CD14-positive monocyte (primary cell): ENCODE measurements at regions not wholly inside any gene's neighbourhood (a gene's known extent, or its start where the extent isn't known, plus 50 kb on each side); places are given as distances from the start of the nearest gene placed in this dataset.

Experiments used
- DNase-seq, 3 donors: peaks; one replicate each; pipeline ENCODE4 v3.0.0-alpha.2; 2011 to 2022
- H2AFZ ChIP-seq: 2 replicates; pipeline ENCODE4 v1.6.0; 2012; ENCODE audit warnings: mild to moderate bottlenecking, low read depth, low read length, inconsistent platforms; ENCODE audit not compliant: insufficient read depth, poor library complexity, severe bottlenecking
- H3K27ac ChIP-seq, 2 donors: 1 replicate in 1 of 2; 2 replicates in 1 of 2; pipeline ENCODE4 v1.5.1; 2012 to 2013; ENCODE audit warnings: low read length in 2 of 2, control low read depth in 1 of 2, inconsistent platforms in 1 of 2, low read depth in 1 of 2, mild to moderate bottlenecking in 1 of 2
- H3K27me3 ChIP-seq, 2 donors: one replicate each; pipeline versions ENCODE4 v1.6.0 to v1.6.1; 2011 to 2013; ENCODE audit warnings: low read length in 2 of 2; ENCODE audit not compliant: control insufficient read depth in 2 of 2, insufficient read depth in 2 of 2
- H3K36me3 ChIP-seq, 2 donors: replicated peaks in 1 of 2; 1 replicate in 1 of 2; 2 replicates in 1 of 2; pipeline versions ENCODE4 v1.5.1 to v1.6.1; 2012 to 2013; ENCODE audit warnings: low read length in 2 of 2, control low read depth in 1 of 2, inconsistent platforms in 1 of 2, mild to moderate bottlenecking in 1 of 2; ENCODE audit not compliant: insufficient read depth in 2 of 2, control insufficient read depth in 1 of 2
- H3K4me1 ChIP-seq, 2 donors: 1 replicate in 1 of 2; 2 replicates in 1 of 2; pipeline versions ENCODE4 v1.5.1 to v1.6.1; 2012 to 2013; ENCODE audit warnings: low read length in 2 of 2, control low read depth in 1 of 2, inconsistent platforms in 1 of 2, mild to moderate bottlenecking in 1 of 2, moderate library complexity in 1 of 2; ENCODE audit not compliant: insufficient read depth in 2 of 2, control insufficient read depth in 1 of 2
- H3K4me2 ChIP-seq: replicated peaks from 2 replicates; pipeline ENCODE3; 2012; ENCODE audit warnings: low read length, moderate library complexity, mild to moderate bottlenecking; ENCODE audit not compliant: poor library complexity, severe bottlenecking; ENCODE audit errors: extremely low read depth
- H3K4me3 ChIP-seq, 3 experiments: fragments of 200-600 bp in 1 of 3; sonication (generic) in 1 of 3; replicated peaks in 1 of 3; 1 replicate in 2 of 3; 2 replicates in 1 of 3; pipeline ENCODE4 v1.5.1; 2011 to 2013; ENCODE audit warnings: low read length in 3 of 3, mild to moderate bottlenecking in 3 of 3, control low read depth in 2 of 3, low read depth in 2 of 3, inconsistent platforms in 1 of 3, moderate library complexity in 1 of 3
- H3K79me2 ChIP-seq: 2 replicates; pipeline ENCODE4 v1.6.0; 2012; ENCODE audit warnings: mild to moderate bottlenecking, control low read depth, inconsistent platforms, low read length, moderate library complexity; ENCODE audit not compliant: insufficient read depth
- H3K9ac ChIP-seq: 2 replicates; pipeline ENCODE4 v1.6.0; 2017; ENCODE audit warnings: low read length, mild to moderate bottlenecking; ENCODE audit not compliant: insufficient read depth, poor library complexity, severe bottlenecking
- H3K9me3 ChIP-seq, 2 donors: replicated peaks in 1 of 2; 1 replicate in 1 of 2; 2 replicates in 1 of 2; pipeline versions ENCODE4 v1.5.1 to v1.6.1; 2012 to 2013; ENCODE audit warnings: low read length in 2 of 2, control low read depth in 1 of 2; ENCODE audit not compliant: control insufficient read depth in 1 of 2, insufficient read depth in 1 of 2
- H4K20me1 ChIP-seq: 2 replicates; pipeline ENCODE4 v1.6.0; 2012; ENCODE audit warnings: mild to moderate bottlenecking, low read length, control low read depth, moderate library complexity; ENCODE audit not compliant: insufficient read depth
- H3K27ac Mint-ChIP-seq, 7 donors: one replicate each; pipeline ENCODE4 v1.8.0; 2020; ENCODE audit warnings: mild to moderate bottlenecking in 7 of 7, mixed read lengths in 7 of 7, moderate library complexity in 6 of 7, inconsistent platforms in 2 of 7
- H3K27me3 Mint-ChIP-seq, 3 donors: one replicate each; pipeline ENCODE4 v1.8.0; 2021 to 2022; ENCODE audit warnings: low read depth in 3 of 3, mild to moderate bottlenecking in 3 of 3, mixed read lengths in 3 of 3, moderate library complexity in 3 of 3, inconsistent platforms in 1 of 3
- H3K36me3 Mint-ChIP-seq, 2 donors: one replicate each; pipeline ENCODE4 v1.8.0; 2020; ENCODE audit warnings: mixed read lengths in 2 of 2, inconsistent platforms in 1 of 2, mild to moderate bottlenecking in 1 of 2
- H3K4me1 Mint-ChIP-seq: one replicate; pipeline ENCODE4 v1.8.0; 2020; ENCODE audit warnings: mild to moderate bottlenecking, mixed read lengths
- H3K4me3 Mint-ChIP-seq, 2 donors: one replicate each; pipeline ENCODE4 v1.8.0; 2020; ENCODE audit warnings: mild to moderate bottlenecking in 2 of 2, mixed read lengths in 2 of 2, moderate library complexity in 1 of 2
- H3K9me3 Mint-ChIP-seq, 7 donors: one replicate each; pipeline ENCODE4 v1.8.0; 2020 to 2022; ENCODE audit warnings: mixed read lengths in 7 of 7, mild to moderate bottlenecking in 6 of 7, moderate library complexity in 6 of 7, inconsistent platforms in 2 of 7
- WGBS: methylation state at CpG from one replicate; pipeline ENCODE4 v1.1.5; 2013; ENCODE audit warnings: missing lambda C conversion rate; ENCODE audit not compliant: insufficient coverage; 5-methylcytosine and 5-hydroxymethylcytosine counted together
- intact Hi-C, 2 donors: fragments of 100-400 bp; cut with micrococcal nuclease; formaldehyde crosslinking; loops; one replicate each; pipeline versions ENCODE4 v1.15.0 to v1.15.1; 2023
- TF ChIP-seq, protein P1 (sequence below): fragments of 200-600 bp; IDR thresholded peaks from one replicate; pipeline ENCODE4 v1.8.0; 2022; ENCODE audit warnings: antibody characterized with exemption, mild to moderate bottlenecking

DNA sequence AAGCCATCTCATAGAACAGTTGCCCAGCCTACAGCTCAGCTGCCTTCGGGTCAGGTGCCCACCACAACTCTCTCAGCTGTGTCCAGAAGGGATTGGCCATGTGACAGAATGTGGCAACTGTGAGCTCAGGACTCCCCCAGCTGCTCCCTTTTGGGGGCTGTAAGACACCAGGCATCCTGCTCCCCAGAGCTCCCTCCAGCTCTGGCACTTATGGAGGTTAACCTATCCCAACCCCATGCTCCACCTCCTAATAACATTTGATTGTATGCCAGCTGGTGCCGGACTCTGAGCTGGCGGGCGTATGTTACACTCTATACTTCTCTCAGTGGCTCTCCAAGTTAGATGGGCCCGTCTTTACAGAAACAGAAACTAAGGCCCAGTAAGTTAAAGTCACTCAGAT is 222.8 kb downstream of the FAM43A start:
- no peaks in the 10 kb centered on the region for H4K20me1 ChIP-seq
- H3K27me3 ChIP-seq, result no peaks in the 10 kb centered on the region
- Mint-ChIP-seq H3K4me1 (peaks cover 11% of the 10 kb centered on the region), H3K4me3 (no peak overlapping the region), H3K27ac (no peak overlapping the region), H3K9me3 (peaks cover 0 to 7% (median 4%) of the 10 kb centered on the region in 7 donors), H3K27me3 (peaks cover 0 to 4% (median 3%) of the 10 kb centered on the region in 3 donors), H3K36me3 (no peaks in the 10 kb centered on the region)
- no peaks in the 10 kb centered on the region for H3K79me2 ChIP-seq
- H3K4me2 ChIP-seq, result no peak overlapping the region
- no peaks in the 10 kb centered on the region for H3K9me3 ChIP-seq
- H3K4me1 ChIP-seq, result peaks cover 7 to 10% of the 10 kb centered on the region in 2 donors
- H2AFZ ChIP-seq, result no peak overlapping the region
- H3K4me3 ChIP-seq, result no peak overlapping the region
- H3K9ac ChIP-seq, result no peak overlapping the region
- no peak for DNase-seq
- no peak overlapping the region for H3K27ac ChIP-seq
- TF ChIP-seq, protein P1, sequence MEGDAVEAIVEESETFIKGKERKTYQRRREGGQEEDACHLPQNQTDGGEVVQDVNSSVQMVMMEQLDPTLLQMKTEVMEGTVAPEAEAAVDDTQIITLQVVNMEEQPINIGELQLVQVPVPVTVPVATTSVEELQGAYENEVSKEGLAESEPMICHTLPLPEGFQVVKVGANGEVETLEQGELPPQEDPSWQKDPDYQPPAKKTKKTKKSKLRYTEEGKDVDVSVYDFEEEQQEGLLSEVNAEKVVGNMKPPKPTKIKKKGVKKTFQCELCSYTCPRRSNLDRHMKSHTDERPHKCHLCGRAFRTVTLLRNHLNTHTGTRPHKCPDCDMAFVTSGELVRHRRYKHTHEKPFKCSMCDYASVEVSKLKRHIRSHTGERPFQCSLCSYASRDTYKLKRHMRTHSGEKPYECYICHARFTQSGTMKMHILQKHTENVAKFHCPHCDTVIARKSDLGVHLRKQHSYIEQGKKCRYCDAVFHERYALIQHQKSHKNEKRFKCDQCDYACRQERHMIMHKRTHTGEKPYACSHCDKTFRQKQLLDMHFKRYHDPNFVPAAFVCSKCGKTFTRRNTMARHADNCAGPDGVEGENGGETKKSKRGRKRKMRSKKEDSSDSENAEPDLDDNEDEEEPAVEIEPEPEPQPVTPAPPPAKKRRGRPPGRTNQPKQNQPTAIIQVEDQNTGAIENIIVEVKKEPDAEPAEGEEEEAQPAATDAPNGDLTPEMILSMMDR, result no peak
- H3K36me3 ChIP-seq, result no peaks in the 10 kb centered on the region
- intact Hi-C loops, result no loop called here
- 100% methylated on average over 1 of the region's 5 CpGs for WGBS

GRCh38 chr3:194908972-194909371 is 223.3 kb downstream of the FAM43A start:
- no peak overlapping the region for H3K27ac ChIP-seq
- no peak overlapping the region for H3K27ac Mint-ChIP-seq
- H3K4me3 Mint-ChIP-seq, result no peak overlapping the region
- H4K20me1 ChIP-seq, result no peaks in the 10 kb centered on the region
- H3K27me3 ChIP-seq, result no peaks in the 10 kb centered on the region
- H3K9me3 Mint-ChIP-seq, result peaks cover 0 to 5% (median 2%) of the 10 kb centered on the region in 7 donors
- H3K27me3 Mint-ChIP-seq, result peaks cover 0 to 4% (median 3%) of the 10 kb centered on the region in 3 donors
- no peaks in the 10 kb centered on the region for H3K79me2 ChIP-seq
- H3K9me3 ChIP-seq, result no peaks in the 10 kb centered on the region
- no peaks in the 10 kb centered on the region for H3K36me3 Mint-ChIP-seq
- H2AFZ ChIP-seq, result no peak overlapping the region
- DNase-seq, result no peak
- no peaks in the 10 kb centered on the region for H3K36me3 ChIP-seq
- peaks cover 11% of the 10 kb centered on the region for H3K4me1 Mint-ChIP-seq
- no peak overlapping the region for H3K9ac ChIP-seq
- 100% methylated on average over 5 of the region's 5 CpGs for WGBS
- TF ChIP-seq, protein P1, result no peak
- H3K4me2 ChIP-seq, result no peak overlapping the region
- no peak overlapping the region for H3K4me3 ChIP-seq
- peaks cover 7 to 10% of the 10 kb centered on the region in 2 donors for H3K4me1 ChIP-seq
- intact Hi-C loops, result no loop called here
